HCT116 (cell line): ENCODE measurements at regions not wholly inside any gene's neighbourhood (a gene's known extent, or its start where the extent isn't known, plus 50 kb on each side); places are given as distances from the start of the nearest gene placed in this dataset.

Experiments
- ATAC-seq: fragments of 200-7000 bp; cut with Tn5 transposase; 2 replicates; pipeline ENCODE4 v1.9.1; 2020; ENCODE audit warnings: mild to moderate bottlenecking, moderate library complexity
- BruUV-seq: library from RNA; stranded (reverse); fragments of 400-500 nt; replicated peaks from 2 replicates; lab custom pipeline; 2021; lab: Mats Ljungman, UMichigan
- CTCF ChIA-PET: fragments of 300-600 bp; sonication (Branson Sonifier 250); formaldehyde crosslinking; loops from one replicate; lab custom pipeline; 2021; ENCODE audit warnings: antibody characterized with exemption; lab: Charles Lee
- POLR2A ChIA-PET: fragments of 300-600, 350-600 bp; sonication (Branson Sonifier 250); formaldehyde crosslinking; loops from one replicate; lab custom pipeline; 2021; ENCODE audit warnings: antibody characterized with exemption; lab: Charles Lee
- RAD21 ChIA-PET, 2 experiments: fragments of 300-600 bp; sonication (Branson Sonifier 250); formaldehyde crosslinking; loops; one replicate each; lab custom pipeline; 2023; ENCODE audit warnings: low total read pairs in 2 of 2; ENCODE audit not compliant: uncharacterized antibody in 2 of 2, unreplicated experiment in 2 of 2, low non-redundant PET in 1 of 2; lab: Charles Lee
- DNase-seq: peaks from one replicate; pipeline ENCODE4 v3.0.0-alpha.2; 2010; ENCODE audit warnings: low read depth, low spot score
- H2AFZ ChIP-seq: fragments of 200-600 bp; shearing (Covaris generic), sonication (generic); 2 replicates; pipeline ENCODE4 v1.6.1; 2017; ENCODE audit warnings: low read depth, mixed run types, mixed read lengths, antibody characterized with exemption, low read length; ENCODE audit not compliant: poor library complexity, severe bottlenecking
- H3K27ac ChIP-seq: 2 replicates; pipeline ENCODE4 v1.5.1; 2012; ENCODE audit warnings: low read depth, low read length
- H3K27me3 ChIP-seq: fragments of 200-600 bp; sonication (generic); 2 replicates; pipeline ENCODE4 v1.6.1; 2016; ENCODE audit warnings: mixed run types, low read length, mixed read lengths; ENCODE audit not compliant: insufficient read depth
- H3K36me3 ChIP-seq, 2 experiments: fragments of 200-500 bp in 1 of 2; fragments of 200-600 bp in 1 of 2; sonication (Bioruptor generic) in 1 of 2; sonication (generic) in 1 of 2; 2 replicates each; pipeline versions ENCODE4 v1.5.1 to v1.6.1; 2014 to 2016; ENCODE audit warnings: low read length in 2 of 2, inconsistent platforms in 1 of 2, mixed read lengths in 1 of 2, mixed run types in 1 of 2; ENCODE audit not compliant: insufficient read depth in 2 of 2, control insufficient read depth in 1 of 2
- H3K4me1 ChIP-seq, 2 experiments: fragments of 200-600 bp in 1 of 2; sonication (generic) in 1 of 2; 2 replicates each; pipeline versions ENCODE4 v1.5.1 to v1.6.1; 2012 to 2017; ENCODE audit warnings: low read length in 2 of 2, inconsistent platforms in 1 of 2, mild to moderate bottlenecking in 1 of 2, mixed read lengths in 1 of 2, mixed run types in 1 of 2, moderate library complexity in 1 of 2; ENCODE audit not compliant: insufficient read depth in 2 of 2, control insufficient read depth in 1 of 2
- H3K4me2 ChIP-seq: fragments of 200-600 bp; sonication (generic); 2 replicates; pipeline ENCODE4 v1.6.1; 2017; ENCODE audit warnings: mixed run types, low read length, mixed read lengths
- H3K4me3 ChIP-seq, 2 experiments: fragments of 200-600 bp in 1 of 2; sonication (generic) in 1 of 2; replicated peaks in 1 of 2; 2 replicates each; pipeline ENCODE4 v1.5.1; 2011 to 2016; ENCODE audit warnings: low read length in 2 of 2, control low read depth in 1 of 2, low read depth in 1 of 2, mild to moderate bottlenecking in 1 of 2, mixed read lengths in 1 of 2, mixed run types in 1 of 2
- H3K79me2 ChIP-seq: fragments of 200-600 bp; sonication (generic); 2 replicates; pipeline ENCODE4 v1.6.1; 2017; ENCODE audit warnings: mild to moderate bottlenecking, mixed run types, low read length, moderate library complexity, mixed read lengths; ENCODE audit not compliant: insufficient read depth
- H3K9ac ChIP-seq: fragments of 200-600 bp; sonication (generic); 2 replicates; pipeline ENCODE4 v1.6.1; 2016; ENCODE audit warnings: low read length, mixed read lengths
- H3K9me2 ChIP-seq: fragments of 200-600 bp; sonication (generic), shearing (Covaris generic); 2 replicates; pipeline ENCODE4 v1.6.1; 2017; ENCODE audit warnings: mixed run types, mild to moderate bottlenecking, moderate library complexity; ENCODE audit not compliant: insufficient read depth
- H3K9me3 ChIP-seq, 2 experiments: fragments of 200-500 bp in 1 of 2; fragments of 200-600 bp in 1 of 2; sonication (Bioruptor generic) in 1 of 2; sonication (generic) in 1 of 2; 2 replicates each; pipeline ENCODE4 v1.6.1; 2014 to 2017; ENCODE audit warnings: low read length in 2 of 2, mixed read lengths in 2 of 2, inconsistent platforms in 1 of 2, low read depth in 1 of 2, mild to moderate bottlenecking in 1 of 2, mixed run types in 1 of 2, moderate library complexity in 1 of 2; ENCODE audit not compliant: control insufficient read depth in 1 of 2, insufficient read depth in 1 of 2
- H4K20me1 ChIP-seq: fragments of 200-600 bp; sonication (generic), shearing (Covaris generic); 2 replicates; pipeline ENCODE4 v1.6.1; 2017; ENCODE audit warnings: mixed run types, mild to moderate bottlenecking, moderate library complexity; ENCODE audit not compliant: insufficient read depth
- CBX3 ChIP-seq: IDR thresholded peaks from 2 replicates; pipeline ENCODE4 v1.6.1; 2012; ENCODE audit warnings: low read depth
- CEBPB ChIP-seq: IDR thresholded peaks from 2 replicates; pipeline ENCODE4 v1.6.1; 2012; ENCODE audit warnings: low read depth
- EGR1 ChIP-seq: IDR thresholded peaks from 2 replicates; pipeline ENCODE4 v1.6.1; 2012; ENCODE audit warnings: low read depth
- EZH2 ChIP-seq: fragments of 200-600 bp; sonication (generic); IDR thresholded peaks from 2 replicates; pipeline ENCODE4 v1.6.1; 2017; ENCODE audit warnings: antibody characterized with exemption, mixed run types
- EZH2phosphoT487 ChIP-seq: fragments of 200-600 bp; IDR thresholded peaks from 2 replicates; pipeline ENCODE4 v1.6.1; 2018; ENCODE audit warnings: antibody characterized with exemption, borderline replicate concordance
- FOSL1 ChIP-seq: IDR thresholded peaks from 2 replicates; pipeline ENCODE4 v1.6.1; 2012; ENCODE audit warnings: low read depth
- JUND ChIP-seq: IDR thresholded peaks from 2 replicates; pipeline ENCODE4 v1.6.1; 2012
- POLR2A ChIP-seq: IDR thresholded peaks from 2 replicates; pipeline ENCODE4 v1.7.0; 2011; ENCODE audit warnings: borderline replicate concordance; ENCODE audit not compliant: insufficient read depth, insufficient read length; ENCODE audit errors: extremely low read depth
- SIN3A ChIP-seq: IDR thresholded peaks from 2 replicates; pipeline ENCODE4 v1.6.1; 2012; ENCODE audit warnings: low read depth
- SP1 ChIP-seq: IDR thresholded peaks from 2 replicates; pipeline ENCODE4 v1.6.1; 2012; ENCODE audit warnings: low read depth
- TCF7L2 ChIP-seq: IDR thresholded peaks from 2 replicates; pipeline ENCODE4 v1.7.0; 2011; ENCODE audit warnings: borderline replicate concordance, inconsistent platforms; ENCODE audit not compliant: insufficient read depth, insufficient read length; ENCODE audit errors: extremely low read depth
- YY1 ChIP-seq: IDR thresholded peaks from 2 replicates; pipeline ENCODE4 v1.6.1; 2011; ENCODE audit warnings: low read length, low read depth, moderate library complexity, mild to moderate bottlenecking; ENCODE audit not compliant: insufficient replicate concordance; ENCODE audit errors: extremely low read depth
- ZFX ChIP-seq: fragments of 450-650 bp; IDR thresholded peaks from 2 replicates; pipeline ENCODE4 v1.6.1; 2017
- ZNF274 ChIP-seq: fragments of 200-500 bp; sonication (Bioruptor generic); IDR thresholded peaks from 2 replicates; pipeline ENCODE4 v1.6.1; 2014; ENCODE audit warnings: mild to moderate bottlenecking, low read depth, low read length, inconsistent platforms
- intact Hi-C: fragments of 100-400 bp; cut with micrococcal nuclease; formaldehyde crosslinking; loops from 2 replicates; pipeline ENCODE4 v1.10.0; 2022
- TF ChIP-seq, protein P1 (sequence below), 3 experiments: fragments of 200-600 bp in 1 of 3; sonication (generic) in 1 of 3; IDR thresholded peaks in 2 of 3; conservative IDR thresholded peaks in 1 of 3; 2 replicates each; pipeline ENCODE4 v1.5.1; 2012 to 2017; ENCODE audit warnings: low read depth in 2 of 3, low read length in 2 of 3, antibody characterized with exemption in 1 of 3, borderline replicate concordance in 1 of 3, control low read depth in 1 of 3, mild to moderate bottlenecking in 1 of 3, mixed read lengths in 1 of 3, mixed run types in 1 of 3, moderate library complexity in 1 of 3; ENCODE audit not compliant: insufficient read depth in 1 of 3
- TF ChIP-seq, protein P2 (sequence below): IDR thresholded peaks from 2 replicates; pipeline ENCODE4 v1.6.1; 2012
- TF ChIP-seq, protein P3 (sequence below): IDR thresholded peaks from 2 replicates; pipeline ENCODE4 v1.6.1; 2011; ENCODE audit warnings: mild to moderate bottlenecking, low read length, moderate library complexity; ENCODE audit not compliant: insufficient replicate concordance; ENCODE audit errors: extremely low read depth

GRCh38 chr14:86796221-86797074, 1196.5 kb downstream of the GALC start:
- intact Hi-C loops: no loop called here
- Histone ChIP-seq H3K4me3 (no peak overlapping the region), H3K79me2 (no peaks in the 10 kb centered on the region), H3K4me1 (no peaks in the 10 kb centered on the region), H3K27ac (no peak overlapping the region), H2AFZ (no peak overlapping the region), H4K20me1 (no peaks in the 10 kb centered on the region), H3K9me3 (peaks cover 8 to 17% of the 10 kb centered on the region in 2 experiments; a peak in 2 of 4 replicates), H3K9me2 (no peaks in the 10 kb centered on the region), H3K9ac (no peak overlapping the region), H3K4me2 (no peak overlapping the region), H3K36me3 (no peaks in the 10 kb centered on the region), H3K27me3 (no peaks in the 10 kb centered on the region)
- DNase-seq (no peak), ATAC-seq (no peak)
- no peak for TF ChIP-seq ZNF274
- TF ChIP-seq, protein P1, sequence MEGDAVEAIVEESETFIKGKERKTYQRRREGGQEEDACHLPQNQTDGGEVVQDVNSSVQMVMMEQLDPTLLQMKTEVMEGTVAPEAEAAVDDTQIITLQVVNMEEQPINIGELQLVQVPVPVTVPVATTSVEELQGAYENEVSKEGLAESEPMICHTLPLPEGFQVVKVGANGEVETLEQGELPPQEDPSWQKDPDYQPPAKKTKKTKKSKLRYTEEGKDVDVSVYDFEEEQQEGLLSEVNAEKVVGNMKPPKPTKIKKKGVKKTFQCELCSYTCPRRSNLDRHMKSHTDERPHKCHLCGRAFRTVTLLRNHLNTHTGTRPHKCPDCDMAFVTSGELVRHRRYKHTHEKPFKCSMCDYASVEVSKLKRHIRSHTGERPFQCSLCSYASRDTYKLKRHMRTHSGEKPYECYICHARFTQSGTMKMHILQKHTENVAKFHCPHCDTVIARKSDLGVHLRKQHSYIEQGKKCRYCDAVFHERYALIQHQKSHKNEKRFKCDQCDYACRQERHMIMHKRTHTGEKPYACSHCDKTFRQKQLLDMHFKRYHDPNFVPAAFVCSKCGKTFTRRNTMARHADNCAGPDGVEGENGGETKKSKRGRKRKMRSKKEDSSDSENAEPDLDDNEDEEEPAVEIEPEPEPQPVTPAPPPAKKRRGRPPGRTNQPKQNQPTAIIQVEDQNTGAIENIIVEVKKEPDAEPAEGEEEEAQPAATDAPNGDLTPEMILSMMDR (IDR thresholded peaks at IDR 0.05 in 2 of 3, conservative IDR thresholded peaks at IDR 0.05 in 1 of 3; ENCODE audit: borderline replicate concordance in 1 of 3, insufficient read depth in 1 of 3, low read depth in 2 of 3, low read length in 2 of 3): no peak
- no peak for TF ChIP-seq CEBPB
- TF ChIP-seq SIN3A: no peak
- TF ChIP-seq ZFX: no peak
- TF ChIP-seq TCF7L2: no peak
- TF ChIP-seq EZH2: no peak
- TF ChIP-seq, protein P2, sequence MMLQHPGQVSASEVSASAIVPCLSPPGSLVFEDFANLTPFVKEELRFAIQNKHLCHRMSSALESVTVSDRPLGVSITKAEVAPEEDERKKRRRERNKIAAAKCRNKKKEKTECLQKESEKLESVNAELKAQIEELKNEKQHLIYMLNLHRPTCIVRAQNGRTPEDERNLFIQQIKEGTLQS: no peak
- TF ChIP-seq CBX3: no peak
- no peak for TF ChIP-seq EGR1
- TF ChIP-seq SP1: no peak
- TF ChIP-seq FOSL1: no peak
- no peak for TF ChIP-seq YY1
- TF ChIP-seq, protein P3, sequence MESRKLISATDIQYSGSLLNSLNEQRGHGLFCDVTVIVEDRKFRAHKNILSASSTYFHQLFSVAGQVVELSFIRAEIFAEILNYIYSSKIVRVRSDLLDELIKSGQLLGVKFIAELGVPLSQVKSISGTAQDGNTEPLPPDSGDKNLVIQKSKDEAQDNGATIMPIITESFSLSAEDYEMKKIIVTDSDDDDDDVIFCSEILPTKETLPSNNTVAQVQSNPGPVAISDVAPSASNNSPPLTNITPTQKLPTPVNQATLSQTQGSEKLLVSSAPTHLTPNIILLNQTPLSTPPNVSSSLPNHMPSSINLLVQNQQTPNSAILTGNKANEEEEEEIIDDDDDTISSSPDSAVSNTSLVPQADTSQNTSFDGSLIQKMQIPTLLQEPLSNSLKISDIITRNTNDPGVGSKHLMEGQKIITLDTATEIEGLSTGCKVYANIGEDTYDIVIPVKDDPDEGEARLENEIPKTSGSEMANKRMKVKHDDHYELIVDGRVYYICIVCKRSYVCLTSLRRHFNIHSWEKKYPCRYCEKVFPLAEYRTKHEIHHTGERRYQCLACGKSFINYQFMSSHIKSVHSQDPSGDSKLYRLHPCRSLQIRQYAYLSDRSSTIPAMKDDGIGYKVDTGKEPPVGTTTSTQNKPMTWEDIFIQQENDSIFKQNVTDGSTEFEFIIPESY: no peak
- TF ChIP-seq POLR2A: no peak
- no peak for TF ChIP-seq JUND
- no peak for TF ChIP-seq EZH2phosphoT487
- ChIA-PET POLR2A (no interaction called here), RAD21 (no interaction called here), CTCF (no interaction called here)
- no TSS peak for BruUV-seq
